ENCODE measurements at regions not wholly inside any gene's neighbourhood (a gene's known extent, or its start where the extent isn't known, plus 50 kb on each side); places are given as distances from the start of the nearest gene placed in this dataset.

GRCh38 chr10:44017483-44018145 is 367.3 kb downstream of the CXCL12 start:
- H3K27me3 Mint-ChIP-seq = peaks cover 9% of the 10 kb centered on the region
- CTCF ChIA-PET = no interaction called here
- DNase-seq (no peak), ATAC-seq (no peak)
- no peak overlapping the region for H3K27ac Mint-ChIP-seq
- H3K9me3 Mint-ChIP-seq (ENCODE audit: low read depth) = no peaks in the 10 kb centered on the region
- no peak overlapping the region for H3K4me3 Mint-ChIP-seq
- no peaks in the 10 kb centered on the region for H3K36me3 Mint-ChIP-seq
- H3K4me1 Mint-ChIP-seq = no peaks in the 10 kb centered on the region

GRCh38 chr10:44016589-44017482 is 368.1 kb downstream of the CXCL12 start:
- Mint-ChIP-seq H3K4me3 (no peak overlapping the region), H3K27ac (no peak overlapping the region), H3K9me3 (ENCODE audit: low read depth) (no peaks in the 10 kb centered on the region), H3K4me1 (no peaks in the 10 kb centered on the region), H3K36me3 (no peaks in the 10 kb centered on the region), H3K27me3 (peaks cover 5% of the 10 kb centered on the region)
- CTCF ChIA-PET = no interaction called here
- ATAC-seq (no peak), DNase-seq (no peak)

GRCh38 chr10:44015702-44016500 is 367.2 kb upstream of the ZNF32 start:
- no peak for DNase-seq
- Mint-ChIP-seq H3K4me3 (no peak overlapping the region), H3K4me1 (peaks cover 7% of the 10 kb centered on the region), H3K36me3 (no peaks in the 10 kb centered on the region), H3K27me3 (peaks cover 2% of the 10 kb centered on the region), H3K27ac (no peak overlapping the region), H3K9me3 (ENCODE audit: low read depth) (no peaks in the 10 kb centered on the region)
- CTCF ChIA-PET = no interaction called here
- ATAC-seq = no peak

GRCh38 chr10:44014644-44015250 is 366.1 kb upstream of the ZNF32 start:
- Mint-ChIP-seq H3K4me3 (no peak overlapping the region), H3K9me3 (ENCODE audit: low read depth) (no peaks in the 10 kb centered on the region), H3K27ac (no peak overlapping the region), H3K27me3 (peaks cover 2% of the 10 kb centered on the region), H3K36me3 (no peaks in the 10 kb centered on the region), H3K4me1 (peaks cover 8% of the 10 kb centered on the region)
- ATAC-seq (no peak), DNase-seq (no peak)
- CTCF ChIA-PET = no interaction called here

GRCh38 chr10:44013981-44014380 is 365.3 kb upstream of the ZNF32 start:
- CTCF ChIA-PET = no interaction called here
- DNase-seq (no peak), ATAC-seq (no peak)
- Mint-ChIP-seq H3K9me3 (ENCODE audit: low read depth) (no peaks in the 10 kb centered on the region), H3K27ac (no peak overlapping the region), H3K36me3 (no peaks in the 10 kb centered on the region), H3K4me3 (no peak overlapping the region), H3K4me1 (peaks cover 8% of the 10 kb centered on the region), H3K27me3 (peaks cover 2% of the 10 kb centered on the region)

GRCh38 chr10:44012921-44013320 is 364.2 kb upstream of the ZNF32 start:
- Mint-ChIP-seq H3K9me3 (ENCODE audit: low read depth) (no peaks in the 10 kb centered on the region), H3K36me3 (no peaks in the 10 kb centered on the region), H3K4me1 (peaks cover 8% of the 10 kb centered on the region), H3K27me3 (peaks cover 2% of the 10 kb centered on the region), H3K4me3 (no peak overlapping the region), H3K27ac (no peak overlapping the region)
- no peak for ATAC-seq
- CTCF ChIA-PET = no interaction called here
- DNase-seq = no peak

GRCh38 chr10:44011603-44011981 is 362.9 kb upstream of the ZNF32 start:
- Mint-ChIP-seq H3K36me3 (no peaks in the 10 kb centered on the region), H3K9me3 (ENCODE audit: low read depth) (no peaks in the 10 kb centered on the region), H3K27ac (no peak overlapping the region), H3K4me3 (no peak overlapping the region), H3K27me3 (peaks cover 3% of the 10 kb centered on the region), H3K4me1 (peaks cover 8% of the 10 kb centered on the region)
- CTCF ChIA-PET = no interaction called here
- DNase-seq (no peak), ATAC-seq (no peak)

- CTCF ChIA-PET = interaction anchor here (0.9 kb wide), 1 partner anchor 29 kb away, joined by 3 read pairs; no protein-coding TSS in a partner anchor
- peaks cover 8% of the 10 kb centered on the region for H3K4me1 Mint-ChIP-seq
- ATAC-seq (peak; percentile 27), DNase-seq (no peak)
- no peak overlapping the region for H3K27ac Mint-ChIP-seq
- H3K4me3 Mint-ChIP-seq = no peak overlapping the region
- H3K36me3 Mint-ChIP-seq = no peaks in the 10 kb centered on the region
- peaks cover 4% of the 10 kb centered on the region for H3K27me3 Mint-ChIP-seq
- H3K9me3 Mint-ChIP-seq (ENCODE audit: low read depth) = no peaks in the 10 kb centered on the region
These were observed 362.4 kb upstream of the ZNF32 start for GRCh38 chr10:44010873-44011602.

- no peaks in the 10 kb centered on the region for H3K36me3 Mint-ChIP-seq
- H3K27ac Mint-ChIP-seq = no peak overlapping the region
- H3K27me3 Mint-ChIP-seq = peaks cover 4% of the 10 kb centered on the region
- ATAC-seq = no peak
- no peak for DNase-seq
- H3K4me3 Mint-ChIP-seq = no peak overlapping the region
- H3K9me3 Mint-ChIP-seq (ENCODE audit: low read depth) = no peaks in the 10 kb centered on the region
- H3K4me1 Mint-ChIP-seq = peaks cover 8% of the 10 kb centered on the region
- CTCF ChIA-PET = interaction anchor here (0.9 kb wide), 1 partner anchor 30 kb away, joined by 3 read pairs; no protein-coding TSS in a partner anchor
These were observed 361.4 kb upstream of the ZNF32 start for GRCh38 chr10:44009891-44010632.

- CTCF ChIA-PET = no interaction called here
- ATAC-seq (no peak), DNase-seq (no peak)
- Mint-ChIP-seq H3K4me1 (peaks cover 8% of the 10 kb centered on the region), H3K4me3 (no peak overlapping the region), H3K27me3 (peaks cover 4% of the 10 kb centered on the region), H3K9me3 (ENCODE audit: low read depth) (no peaks in the 10 kb centered on the region), H3K27ac (no peak overlapping the region), H3K36me3 (no peaks in the 10 kb centered on the region)
These were observed 360.4 kb upstream of the ZNF32 start for GRCh38 chr10:44008917-44009709.

GRCh38 chr10:44008270-44008916 is 359.7 kb upstream of the ZNF32 start:
- DNase-seq (no peak), ATAC-seq (no peak)
- Mint-ChIP-seq H3K36me3 (no peaks in the 10 kb centered on the region), H3K27ac (no peak overlapping the region), H3K4me1 (peaks cover 8% of the 10 kb centered on the region), H3K4me3 (no peak overlapping the region), H3K9me3 (ENCODE audit: low read depth) (no peaks in the 10 kb centered on the region), H3K27me3 (peaks cover 4% of the 10 kb centered on the region)
- CTCF ChIA-PET = no interaction called here
